Fibroblast of upper back skin (primary cell): ENCODE measurements at regions not wholly inside any gene's neighbourhood (a gene's known extent, or its start where the extent isn't known, plus 50 kb on each side); places are given as distances from the start of the nearest gene placed in this dataset.
"Not testable (repeated sequence)": the region's sequence is repeated elsewhere in the genome, so short reads cannot be mapped to it uniquely, and the experiment has no call there.

Experiments used
- DNase-seq: peaks from one replicate; pipeline ENCODE4 v3.0.0-alpha.2; 2013

DNA sequence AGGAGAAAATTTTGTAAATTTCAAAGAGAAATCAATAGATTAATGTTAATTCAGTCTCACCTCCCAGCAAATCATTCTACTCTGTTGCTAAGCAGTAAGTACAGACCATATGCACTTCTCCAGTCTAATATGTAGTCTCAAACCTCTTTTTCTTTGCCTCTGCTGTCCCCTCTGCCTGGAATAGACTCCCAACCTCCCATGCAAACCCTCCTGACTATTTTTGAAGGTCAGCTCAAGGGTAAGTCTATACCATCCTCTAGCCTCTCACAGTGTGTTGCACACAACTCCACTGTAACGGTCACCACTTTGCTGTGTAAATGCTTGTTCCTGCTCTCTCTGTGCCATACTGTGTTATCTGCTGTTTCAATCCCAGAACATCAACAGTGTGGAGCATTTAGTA, 94.5 kb upstream of the TRIM77 start:
- DNase-seq = peak; percentile 7

DNA sequence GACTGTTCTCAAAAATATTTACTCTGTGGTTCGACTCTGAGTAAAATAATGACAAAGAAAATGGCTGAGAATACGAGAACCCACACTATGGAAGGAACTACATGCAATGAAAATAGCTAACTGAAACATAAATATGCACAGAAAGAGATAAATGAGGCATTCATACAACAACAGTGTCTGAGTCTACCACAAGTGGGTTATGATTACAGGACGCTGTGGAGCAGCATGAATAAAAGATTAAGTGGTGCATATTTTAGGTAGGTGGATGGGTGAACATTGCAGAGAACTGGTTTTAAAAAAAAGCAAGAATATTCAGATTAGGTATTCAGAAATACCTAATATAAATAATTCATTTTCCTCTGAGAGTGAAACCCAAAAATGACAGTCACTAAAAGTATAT, 93.9 kb upstream of the TRIM77 start:
- not testable (repeated sequence) for DNase-seq

GRCh38 chr11:89616999-89617602, 93.0 kb upstream of the TRIM77 start:
- peak; percentile 23 for DNase-seq

DNA sequence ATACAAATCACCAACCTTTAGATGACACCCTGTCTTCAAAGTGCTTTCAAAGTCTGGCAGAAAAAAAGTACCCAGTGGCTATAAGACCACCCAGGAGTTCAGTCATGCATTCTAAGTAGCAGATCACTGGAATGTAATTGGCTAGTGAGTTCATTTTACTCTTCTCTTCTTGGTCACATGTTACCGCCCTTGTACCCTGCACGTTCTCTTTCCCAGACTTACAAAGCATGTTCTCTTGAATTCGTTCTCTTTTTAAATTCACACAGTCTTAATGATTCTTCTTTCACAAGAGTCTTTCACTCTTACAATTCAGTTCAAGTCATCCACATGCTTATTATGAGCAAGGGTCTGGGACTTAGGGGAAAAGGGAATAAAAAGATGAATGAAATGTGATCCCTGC, 89.4 kb upstream of the TRIM77 start:
- DNase-seq = not testable (repeated sequence)

GRCh38 chr11:89625171-89625570, 84.9 kb upstream of the TRIM77 start:
- no peak for DNase-seq

GRCh38 chr11:89626366-89626765, 83.7 kb upstream of the TRIM77 start:
- DNase-seq = no peak

DNA sequence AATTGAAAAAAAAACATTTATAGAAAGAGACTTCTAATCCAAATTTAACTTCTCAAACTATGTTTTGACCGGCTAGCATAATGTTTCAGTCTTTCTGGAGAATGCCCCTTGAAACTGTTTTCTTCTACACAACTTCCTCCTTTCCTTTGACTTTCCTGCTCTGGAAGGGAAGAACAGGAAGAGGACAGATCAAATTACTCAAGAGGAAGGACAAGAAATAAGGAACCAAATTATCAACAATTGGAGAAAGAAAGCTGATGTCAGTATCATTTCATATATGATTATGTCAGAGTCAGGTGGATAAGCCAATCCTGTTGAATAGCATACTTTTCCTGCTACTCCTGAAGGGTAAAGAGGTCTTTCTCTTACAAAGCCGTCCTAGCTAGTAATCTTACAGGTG, 83.2 kb upstream of the TRIM77 start:
- DNase-seq = not testable (repeated sequence)

DNA sequence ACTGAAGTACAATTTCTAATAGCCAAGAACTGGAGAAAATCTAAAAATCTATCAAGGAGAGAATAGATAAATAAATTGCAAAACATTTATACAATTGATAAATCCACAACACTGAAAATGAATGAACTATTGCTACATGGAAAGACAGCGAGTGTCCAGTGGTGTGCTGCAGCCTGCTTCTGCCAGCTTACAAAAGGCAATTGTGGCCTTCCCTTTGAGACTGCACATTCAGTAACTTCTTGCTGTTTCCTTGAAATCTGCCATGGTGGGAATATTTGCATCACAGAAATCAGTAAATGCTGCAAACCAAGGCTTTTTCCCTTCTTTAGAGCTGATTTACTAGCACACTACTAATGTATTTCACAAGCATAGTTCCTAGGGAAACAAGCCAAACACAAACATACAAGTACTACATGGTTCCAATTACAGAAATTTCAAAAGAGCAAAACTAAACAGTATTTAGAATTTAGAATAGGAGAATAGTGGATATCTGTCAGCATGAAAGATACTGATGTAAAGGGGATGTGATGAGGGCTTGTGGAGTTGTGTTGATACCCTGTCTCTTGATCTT, 76.9 kb upstream of the TRIM77 start:
- DNase-seq = no peak

DNA sequence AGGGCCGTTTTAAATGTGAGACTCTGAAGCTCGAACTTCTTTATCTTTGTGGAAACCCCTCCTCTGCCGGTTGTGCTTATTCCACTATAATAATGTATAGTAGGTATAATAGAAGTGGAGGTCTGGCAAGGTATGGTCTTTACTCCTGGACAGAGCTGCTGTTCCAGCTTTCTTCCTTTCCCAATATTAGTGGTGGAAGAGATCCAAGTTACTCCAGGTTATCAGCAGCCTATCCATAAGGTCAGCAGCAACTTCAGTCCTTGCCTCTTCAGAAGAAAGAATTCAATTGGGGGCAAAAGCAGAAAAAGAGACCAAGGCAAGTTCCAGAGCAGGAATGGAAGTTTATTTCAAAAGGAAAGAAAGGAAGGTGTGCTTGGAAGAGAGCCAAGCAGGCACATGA, 69.3 kb upstream of the TRIM77 start:
- DNase-seq = not testable (repeated sequence)

DNA sequence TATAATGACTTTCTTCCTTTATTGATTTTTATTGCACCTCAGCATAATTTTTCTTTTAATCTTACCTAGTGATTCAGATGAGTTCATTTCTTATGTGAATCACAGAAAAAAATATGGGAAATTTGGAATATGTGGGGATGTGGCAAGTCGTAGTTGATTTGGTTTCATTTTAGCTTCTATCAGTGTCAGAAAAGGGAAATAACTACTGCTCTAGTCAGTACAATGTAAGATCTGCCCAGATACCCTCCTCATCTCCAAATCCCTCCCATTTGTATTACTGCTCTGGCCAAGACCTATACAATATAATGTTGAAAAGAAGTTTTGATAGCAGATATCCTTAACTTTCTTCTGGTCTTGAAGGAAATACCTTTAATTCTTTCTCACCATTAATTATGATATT, 61.9 kb upstream of the TRIM77 start:
- DNase-seq = not testable (repeated sequence)

GRCh38 chr11:89648996-89649395, 61.1 kb upstream of the TRIM77 start:
- not testable (repeated sequence) for DNase-seq

GRCh38 chr11:89654669-89655068, 55.4 kb upstream of the TRIM77 start:
- DNase-seq = not testable (repeated sequence)

GRCh38 chr11:89658767-89659166, 51.3 kb upstream of the TRIM77 start:
- not testable (repeated sequence) for DNase-seq

DNA sequence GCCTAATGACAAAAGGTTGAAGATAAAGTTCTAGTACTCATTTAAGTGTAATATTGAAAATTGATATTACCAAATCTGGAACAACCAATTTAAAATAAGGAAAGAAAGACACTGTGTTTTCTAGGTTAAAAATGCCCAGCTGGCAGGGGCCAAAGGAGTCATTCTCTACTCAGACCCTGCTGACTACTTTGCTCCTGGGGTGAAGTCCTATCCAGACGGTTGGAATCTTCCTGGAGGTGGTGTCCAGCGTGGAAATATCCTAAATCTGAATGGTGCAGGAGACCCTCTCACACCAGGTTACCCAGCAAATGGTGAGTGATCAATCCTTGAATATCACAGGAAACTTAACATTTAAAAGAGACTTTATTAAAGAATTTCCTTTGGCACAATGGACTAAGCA, 50.7 kb upstream of the TRIM77 start:
- DNase-seq = not testable (repeated sequence)

GRCh38 chr11:89660234-89660633, 49.9 kb upstream of the TRIM77 start:
- no peak for DNase-seq
